ENCODE measurements at regions not wholly inside any gene's neighbourhood (a gene's known extent, or its start where the extent isn't known, plus 50 kb on each side); places are given as distances from the start of the nearest gene placed in this dataset.

DNA sequence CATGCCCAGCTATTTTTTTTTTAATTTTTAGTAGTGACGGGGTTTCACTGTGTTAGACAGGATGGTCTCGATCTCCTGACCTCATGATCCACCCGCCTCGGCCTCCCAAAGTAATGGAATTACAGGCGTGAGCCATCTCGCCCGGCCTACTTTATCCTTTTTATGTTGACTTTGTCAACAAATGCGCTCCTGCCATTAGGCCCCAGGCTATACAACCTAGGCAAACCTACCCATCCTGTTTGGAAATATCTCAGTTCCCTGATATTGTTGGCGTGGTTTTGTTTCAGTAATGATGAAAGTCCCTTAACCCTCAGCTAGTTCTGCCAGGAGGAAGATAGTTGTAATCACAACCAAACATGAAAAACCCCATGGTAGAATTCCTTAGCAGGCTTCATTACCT, 249.4 kb upstream of the SOX11 start:
- DNase-seq (ENCODE audit: low read depth, low spot score) (no peak), FAIRE-seq (no peak), ATAC-seq (no peak)
- intact Hi-C loops (cut with micrococcal nuclease; ENCODE audit: unreplicated experiment): no loop called here
- Histone ChIP-seq H3K9ac (ENCODE audit: control insufficient read depth, insufficient read depth, low read length) (no peak overlapping the region), H3K4me3 (no peak overlapping the region), H2AFZ (ENCODE audit: control insufficient read depth, low read depth, low read length) (no peak overlapping the region), H3K79me2 (ENCODE audit: control insufficient read depth, insufficient read depth, low read length) (no peaks in the 10 kb centered on the region), H3K4me1 (ENCODE audit: control insufficient read depth, insufficient read depth, low read length) (no peaks in the 10 kb centered on the region), H3K27ac (ENCODE audit: control insufficient read depth, insufficient read depth) (no peak overlapping the region), H4K20me1 (ENCODE audit: control insufficient read depth, insufficient read depth) (no peaks in the 10 kb centered on the region), H3K27me3 (replicated peaks in 1 of 2; ENCODE audit: control insufficient read depth in 2 of 2, insufficient read depth in 2 of 2, low read length in 1 of 2) (no peaks in the 10 kb centered on the region), H3K4me2 (ENCODE audit: control insufficient read depth, insufficient read depth) (no peak overlapping the region), H3K9me3 (replicated peaks; ENCODE audit: control insufficient read depth, insufficient read depth, low read length) (no peaks in the 10 kb centered on the region), H3K36me3 (ENCODE audit: control insufficient read depth in 2 of 2, insufficient read depth in 2 of 2, low read length in 1 of 2) (no peaks in the 10 kb centered on the region)
- ChIA-PET RAD21 (ENCODE audit: unreplicated experiment) (no interaction called here), CTCF (no interaction called here), POLR2A (no interaction called here), SMC1A (ENCODE audit: uncharacterized antibody, unreplicated experiment) (no interaction called here)
- in situ Hi-C loops (cut with MboI): no loop called here
- TF ChIP-seq CREM (IDR thresholded peaks at IDR 0.05; ENCODE audit: low read depth) (no peak), CREB1 (IDR thresholded peaks at IDR 0.05; ENCODE audit: low read depth) (no peak), IKZF2 (IDR thresholded peaks at IDR 0.05) (no peak), POLR2AphosphoS2 (IDR thresholded peaks at IDR 0.05; ENCODE audit: low read depth, low read length) (no peak), BMI1 (IDR thresholded peaks at IDR 0.05; ENCODE audit: borderline replicate concordance) (no peak), CBX5 (IDR thresholded peaks at IDR 0.05; ENCODE audit: low read depth) (no peak), SREBF1 (IDR thresholded peaks at IDR 0.05; ENCODE audit: low read length) (no peak)
- BruUV-seq (replicated peaks): no TSS peak
- WGBS (ENCODE audit: insufficient coverage, insufficient replicate concordance, low lambda C conversion rate, missing lambda C conversion rate): 42% methylated on average over 9 of the region's 9 CpGs

DNA sequence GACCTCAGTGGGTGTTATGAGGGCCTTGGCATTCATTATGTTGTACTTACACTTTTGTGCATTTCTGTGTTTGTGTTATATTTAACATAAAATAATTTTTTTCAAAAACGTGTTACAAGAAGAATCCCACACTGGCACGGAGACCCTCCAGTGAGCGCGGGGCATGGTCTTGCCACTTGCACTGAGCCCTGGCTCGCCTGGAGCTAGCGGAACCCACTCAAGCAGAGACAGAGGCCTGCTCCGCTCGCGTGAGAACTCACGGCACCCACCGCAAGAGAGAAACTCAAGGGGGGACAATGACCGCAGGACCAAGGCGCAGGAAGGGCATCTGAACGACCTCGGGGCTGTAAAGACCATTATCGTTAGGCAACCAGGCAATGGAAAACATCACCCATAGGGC, 248.0 kb upstream of the SOX11 start:
- no peak for FAIRE-seq
- H3K36me3 ChIP-seq (ENCODE audit: control insufficient read depth in 2 of 2, insufficient read depth in 2 of 2, low read length in 1 of 2): no peaks in the 10 kb centered on the region
- H2AFZ ChIP-seq (ENCODE audit: control insufficient read depth, low read depth, low read length): no peak overlapping the region
- SMC1A ChIA-PET (ENCODE audit: uncharacterized antibody, unreplicated experiment): no interaction called here
- RAD21 ChIA-PET (ENCODE audit: unreplicated experiment): no interaction called here
- CTCF ChIA-PET: no interaction called here
- no peaks in the 10 kb centered on the region for H3K9me3 ChIP-seq (replicated peaks; ENCODE audit: control insufficient read depth, insufficient read depth, low read length)
- H3K4me1 ChIP-seq (ENCODE audit: control insufficient read depth, insufficient read depth, low read length): no peaks in the 10 kb centered on the region
- H4K20me1 ChIP-seq (ENCODE audit: control insufficient read depth, insufficient read depth): no peaks in the 10 kb centered on the region
- intact Hi-C loops (cut with micrococcal nuclease; ENCODE audit: unreplicated experiment): no loop called here
- no peaks in the 10 kb centered on the region for H3K79me2 ChIP-seq (ENCODE audit: control insufficient read depth, insufficient read depth, low read length)
- H3K4me2 ChIP-seq (ENCODE audit: control insufficient read depth, insufficient read depth): no peak overlapping the region
- H3K27ac ChIP-seq (ENCODE audit: control insufficient read depth, insufficient read depth): no peak overlapping the region
- no peaks in the 10 kb centered on the region for H3K27me3 ChIP-seq (replicated peaks in 1 of 2; ENCODE audit: control insufficient read depth in 2 of 2, insufficient read depth in 2 of 2, low read length in 1 of 2)
- H3K9ac ChIP-seq (ENCODE audit: control insufficient read depth, insufficient read depth, low read length): no peak overlapping the region
- no TSS peak for BruUV-seq (replicated peaks)
- no peak for ATAC-seq
- WGBS (ENCODE audit: insufficient coverage, insufficient replicate concordance, low lambda C conversion rate, missing lambda C conversion rate): 70% methylated on average over 16 of the region's 16 CpGs
- in situ Hi-C loops (cut with MboI): no loop called here
- DNase-seq (ENCODE audit: low read depth, low spot score): no peak
- POLR2A ChIA-PET: no interaction called here
- no peak overlapping the region for H3K4me3 ChIP-seq
- no peak for TF ChIP-seq NR2C2 (IDR thresholded peaks at IDR 0.05; ENCODE audit: borderline replicate concordance, control insufficient read depth, insufficient read length, low read depth)
- TF ChIP-seq MYC (IDR thresholded peaks at IDR 0.05; ENCODE audit: insufficient read depth, insufficient read length, insufficient replicate concordance, low read length, severe bottlenecking): no peak
- TF ChIP-seq, protein P1, sequence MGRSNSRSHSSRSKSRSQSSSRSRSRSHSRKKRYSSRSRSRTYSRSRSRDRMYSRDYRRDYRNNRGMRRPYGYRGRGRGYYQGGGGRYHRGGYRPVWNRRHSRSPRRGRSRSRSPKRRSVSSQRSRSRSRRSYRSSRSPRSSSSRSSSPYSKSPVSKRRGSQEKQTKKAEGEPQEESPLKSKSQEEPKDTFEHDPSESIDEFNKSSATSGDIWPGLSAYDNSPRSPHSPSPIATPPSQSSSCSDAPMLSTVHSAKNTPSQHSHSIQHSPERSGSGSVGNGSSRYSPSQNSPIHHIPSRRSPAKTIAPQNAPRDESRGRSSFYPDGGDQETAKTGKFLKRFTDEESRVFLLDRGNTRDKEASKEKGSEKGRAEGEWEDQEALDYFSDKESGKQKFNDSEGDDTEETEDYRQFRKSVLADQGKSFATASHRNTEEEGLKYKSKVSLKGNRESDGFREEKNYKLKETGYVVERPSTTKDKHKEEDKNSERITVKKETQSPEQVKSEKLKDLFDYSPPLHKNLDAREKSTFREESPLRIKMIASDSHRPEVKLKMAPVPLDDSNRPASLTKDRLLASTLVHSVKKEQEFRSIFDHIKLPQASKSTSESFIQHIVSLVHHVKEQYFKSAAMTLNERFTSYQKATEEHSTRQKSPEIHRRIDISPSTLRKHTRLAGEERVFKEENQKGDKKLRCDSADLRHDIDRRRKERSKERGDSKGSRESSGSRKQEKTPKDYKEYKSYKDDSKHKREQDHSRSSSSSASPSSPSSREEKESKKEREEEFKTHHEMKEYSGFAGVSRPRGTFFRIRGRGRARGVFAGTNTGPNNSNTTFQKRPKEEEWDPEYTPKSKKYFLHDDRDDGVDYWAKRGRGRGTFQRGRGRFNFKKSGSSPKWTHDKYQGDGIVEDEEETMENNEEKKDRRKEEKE (IDR thresholded peaks at IDR 0.05): no peak
- TF ChIP-seq, protein P2, sequence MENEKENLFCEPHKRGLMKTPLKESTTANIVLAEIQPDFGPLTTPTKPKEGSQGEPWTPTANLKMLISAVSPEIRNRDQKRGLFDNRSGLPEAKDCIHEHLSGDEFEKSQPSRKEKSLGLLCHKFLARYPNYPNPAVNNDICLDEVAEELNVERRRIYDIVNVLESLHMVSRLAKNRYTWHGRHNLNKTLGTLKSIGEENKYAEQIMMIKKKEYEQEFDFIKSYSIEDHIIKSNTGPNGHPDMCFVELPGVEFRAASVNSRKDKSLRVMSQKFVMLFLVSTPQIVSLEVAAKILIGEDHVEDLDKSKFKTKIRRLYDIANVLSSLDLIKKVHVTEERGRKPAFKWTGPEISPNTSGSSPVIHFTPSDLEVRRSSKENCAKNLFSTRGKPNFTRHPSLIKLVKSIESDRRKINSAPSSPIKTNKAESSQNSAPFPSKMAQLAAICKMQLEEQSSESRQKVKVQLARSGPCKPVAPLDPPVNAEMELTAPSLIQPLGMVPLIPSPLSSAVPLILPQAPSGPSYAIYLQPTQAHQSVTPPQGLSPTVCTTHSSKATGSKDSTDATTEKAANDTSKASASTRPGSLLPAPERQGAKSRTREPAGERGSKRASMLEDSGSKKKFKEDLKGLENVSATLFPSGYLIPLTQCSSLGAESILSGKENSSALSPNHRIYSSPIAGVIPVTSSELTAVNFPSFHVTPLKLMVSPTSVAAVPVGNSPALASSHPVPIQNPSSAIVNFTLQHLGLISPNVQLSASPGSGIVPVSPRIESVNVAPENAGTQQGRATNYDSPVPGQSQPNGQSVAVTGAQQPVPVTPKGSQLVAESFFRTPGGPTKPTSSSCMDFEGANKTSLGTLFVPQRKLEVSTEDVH (IDR thresholded peaks at IDR 0.05; ENCODE audit: low read depth, partially characterized antibody): no peak
- TF ChIP-seq GATAD2B (conservative IDR thresholded peaks at IDR 0.05; ENCODE audit: low read depth): no peak
- TF ChIP-seq, protein P3, sequence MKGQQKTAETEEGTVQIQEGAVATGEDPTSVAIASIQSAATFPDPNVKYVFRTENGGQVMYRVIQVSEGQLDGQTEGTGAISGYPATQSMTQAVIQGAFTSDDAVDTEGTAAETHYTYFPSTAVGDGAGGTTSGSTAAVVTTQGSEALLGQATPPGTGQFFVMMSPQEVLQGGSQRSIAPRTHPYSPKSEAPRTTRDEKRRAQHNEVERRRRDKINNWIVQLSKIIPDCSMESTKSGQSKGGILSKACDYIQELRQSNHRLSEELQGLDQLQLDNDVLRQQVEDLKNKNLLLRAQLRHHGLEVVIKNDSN (IDR thresholded peaks at IDR 0.05; ENCODE audit: borderline replicate concordance, extremely low read length, insufficient read depth, low read depth, low read length): no peak

Measured in GM12878 (cell line).